HepG2 (cell line): ENCODE measurements at regions not wholly inside any gene's neighbourhood (a gene's known extent, or its start where the extent isn't known, plus 50 kb on each side); places are given as distances from the start of the nearest gene placed in this dataset.

Experiments used
- AKNA ChIP-seq: sonication (generic); formaldehyde crosslinking; IDR thresholded peaks from 2 replicates; pipeline ENCODE4 v1.4.0; 2020; ENCODE audit warnings: missing genetic modification reagents, borderline replicate concordance
- ARID4A ChIP-seq: sonication (generic); formaldehyde crosslinking; IDR thresholded peaks from 2 replicates; pipeline ENCODE4 v1.5.0; 2020; ENCODE audit warnings: mild to moderate bottlenecking, missing genetic modification reagents, borderline replicate concordance
- DMAP1 ChIP-seq: IDR thresholded peaks from 2 replicates; pipeline ENCODE4 v1.6.1; 2016
- HNRNPLL ChIP-seq: fragments of 200-400 bp; formaldehyde crosslinking; IDR thresholded peaks from 2 replicates; pipeline ENCODE4 v1.6.1; 2017; ENCODE audit warnings: mild to moderate bottlenecking, low read depth, low read length; ENCODE audit not compliant: poor library complexity, severe bottlenecking
- KMT2A ChIP-seq: sonication (generic); formaldehyde crosslinking; IDR thresholded peaks from 2 replicates; pipeline ENCODE4 v1.4.0; 2020; ENCODE audit warnings: missing genetic modification reagents
- MXD1 ChIP-seq: sonication (generic); formaldehyde crosslinking; IDR thresholded peaks from 2 replicates; pipeline ENCODE4 v1.4.0; 2020; ENCODE audit warnings: mild to moderate bottlenecking, missing genetic modification reagents
- ZNF567 ChIP-seq: sonication (generic); formaldehyde crosslinking; IDR thresholded peaks from 2 replicates; pipeline ENCODE4 v1.8.1; 2023; ENCODE audit warnings: mild to moderate bottlenecking, missing genetic modification reagents, borderline replicate concordance
- ZSCAN12 ChIP-seq: sonication (generic); formaldehyde crosslinking; IDR thresholded peaks from 2 replicates; pipeline ENCODE4 v1.9.0; 2021; ENCODE audit warnings: mild to moderate bottlenecking, missing genetic modification reagents

- TF ChIP-seq MXD1 (CRISPR knock-in tag), result peak; percentile 52; the same call in 1 of the 2 replicates
- TF ChIP-seq ARID4A, result peak; percentile 13; the same call in 1 of the 2 replicates
- TF ChIP-seq AKNA, result 0 out of 2 replicates have a peak, but pooled peaks have one; percentile 23
- TF ChIP-seq ZSCAN12, result 0 out of 2 replicates have a peak, but pooled peaks have one; percentile 31
- peak; percentile 67; the same call in 1 of the 2 replicates for TF ChIP-seq ZNF567 (CRISPR knock-in tag)
- TF ChIP-seq HNRNPLL, result peak; percentile 28
- peak; percentile 17; the same call in 1 of the 2 replicates for TF ChIP-seq KMT2A (CRISPR knock-in tag)
- TF ChIP-seq DMAP1 (CRISPR knock-in tag), result 0 out of 2 replicates have a peak, but pooled peaks have one; percentile 16
Observed at GRCh38 chr16:21511315-21512210, 87.8 kb upstream of the METTL9 start (continued).
